Chondrocyte (in vitro differentiated cells): ENCODE measurements at regions not wholly inside any gene's neighbourhood (a gene's known extent, or its start where the extent isn't known, plus 50 kb on each side); places are given as distances from the start of the nearest gene placed in this dataset.

ENCODE experiments used
- DNase-seq: peaks from one replicate; pipeline ENCODE4 v3.0.0; 2021; ENCODE audit warnings: mixed read lengths, low spot score
- H3K27ac Mint-ChIP-seq: one replicate; pipeline ENCODE4 v1.8.0; 2021; ENCODE audit warnings: mild to moderate bottlenecking, moderate library complexity, mixed read lengths; ENCODE audit not compliant: unreplicated experiment
- H3K27me3 Mint-ChIP-seq: 2 replicates; pipeline ENCODE4 v1.8.0; 2021; ENCODE audit warnings: low read depth, mixed read lengths
- H3K36me3 Mint-ChIP-seq: 2 replicates; pipeline ENCODE4 v1.8.0; 2021; ENCODE audit warnings: low read depth, mixed read lengths
- H3K4me1 Mint-ChIP-seq: 2 replicates; pipeline ENCODE4 v1.8.0; 2021; ENCODE audit warnings: low read depth, mild to moderate bottlenecking, mixed read lengths
- H3K4me3 Mint-ChIP-seq: one replicate; pipeline ENCODE4 v1.8.0; 2021; ENCODE audit warnings: mild to moderate bottlenecking, moderate library complexity, mixed read lengths; ENCODE audit not compliant: unreplicated experiment
- H3K9me3 Mint-ChIP-seq: 2 replicates; pipeline ENCODE4 v1.8.0; 2021; ENCODE audit warnings: low read depth, mixed read lengths
- TF ChIP-seq, protein P1 (sequence below): fragments of 200-600 bp; sonication (generic); IDR thresholded peaks from 2 replicates; pipeline ENCODE4 v1.5.0; 2021; ENCODE audit warnings: antibody characterized with exemption, mild to moderate bottlenecking, moderate library complexity

DNA sequence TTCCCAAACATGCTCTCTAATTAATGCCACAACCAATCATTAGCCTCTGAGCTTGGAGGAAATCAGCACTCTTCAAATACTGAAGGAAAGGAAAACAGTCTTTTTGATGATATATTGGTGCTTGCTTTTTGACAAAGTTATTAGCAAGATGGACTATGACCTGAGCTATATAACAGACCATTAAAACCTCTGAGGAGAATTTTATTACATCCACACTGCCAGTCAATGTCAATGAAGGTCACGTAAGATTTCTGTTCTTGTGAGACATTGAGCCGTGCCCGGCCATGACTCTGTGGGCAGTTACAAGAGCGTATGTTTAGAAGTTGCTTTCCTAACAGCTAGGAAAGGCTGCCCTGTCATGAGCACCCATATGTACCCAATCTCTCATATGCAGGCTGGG, 659.0 kb downstream of the UTRN start:
- DNase-seq: no peak
- TF ChIP-seq, protein P1, sequence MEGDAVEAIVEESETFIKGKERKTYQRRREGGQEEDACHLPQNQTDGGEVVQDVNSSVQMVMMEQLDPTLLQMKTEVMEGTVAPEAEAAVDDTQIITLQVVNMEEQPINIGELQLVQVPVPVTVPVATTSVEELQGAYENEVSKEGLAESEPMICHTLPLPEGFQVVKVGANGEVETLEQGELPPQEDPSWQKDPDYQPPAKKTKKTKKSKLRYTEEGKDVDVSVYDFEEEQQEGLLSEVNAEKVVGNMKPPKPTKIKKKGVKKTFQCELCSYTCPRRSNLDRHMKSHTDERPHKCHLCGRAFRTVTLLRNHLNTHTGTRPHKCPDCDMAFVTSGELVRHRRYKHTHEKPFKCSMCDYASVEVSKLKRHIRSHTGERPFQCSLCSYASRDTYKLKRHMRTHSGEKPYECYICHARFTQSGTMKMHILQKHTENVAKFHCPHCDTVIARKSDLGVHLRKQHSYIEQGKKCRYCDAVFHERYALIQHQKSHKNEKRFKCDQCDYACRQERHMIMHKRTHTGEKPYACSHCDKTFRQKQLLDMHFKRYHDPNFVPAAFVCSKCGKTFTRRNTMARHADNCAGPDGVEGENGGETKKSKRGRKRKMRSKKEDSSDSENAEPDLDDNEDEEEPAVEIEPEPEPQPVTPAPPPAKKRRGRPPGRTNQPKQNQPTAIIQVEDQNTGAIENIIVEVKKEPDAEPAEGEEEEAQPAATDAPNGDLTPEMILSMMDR: no peak
- Mint-ChIP-seq H3K36me3 (no peaks in the 10 kb centered on the region), H3K27me3 (no peaks in the 10 kb centered on the region), H3K9me3 (no peaks in the 10 kb centered on the region), H3K27ac (no peak overlapping the region), H3K4me1 (no peaks in the 10 kb centered on the region), H3K4me3 (no peak overlapping the region)

DNA sequence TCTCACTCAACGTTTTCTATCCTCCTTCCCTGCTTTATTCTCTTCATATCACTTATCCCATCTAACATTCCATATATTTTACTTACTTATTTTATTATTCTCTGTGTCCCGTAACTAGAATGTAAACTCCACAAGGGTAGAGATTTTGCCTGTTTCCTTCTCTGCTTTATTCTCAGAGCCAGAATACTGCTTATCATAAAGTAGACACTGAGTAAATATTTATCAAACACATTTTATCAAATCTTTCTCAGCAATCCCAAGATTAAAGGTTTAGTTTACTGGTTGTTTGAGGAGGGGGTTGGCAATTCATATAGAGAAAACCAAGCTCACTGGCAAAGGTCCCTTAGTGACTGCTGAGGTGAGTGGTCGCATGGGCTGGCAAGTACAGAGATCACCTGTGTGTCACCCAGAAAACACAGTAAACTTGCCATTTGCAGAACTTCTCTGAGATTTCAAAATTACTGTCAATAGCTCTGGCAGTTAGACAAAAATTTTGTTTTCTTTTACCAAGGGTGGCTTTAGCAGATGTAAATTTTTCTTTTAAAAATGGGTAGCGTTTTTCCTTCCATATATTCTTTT, 662.4 kb downstream of the UTRN start:
- Mint-ChIP-seq H3K4me3 (no peak overlapping the region), H3K27me3 (no peaks in the 10 kb centered on the region)

DNA sequence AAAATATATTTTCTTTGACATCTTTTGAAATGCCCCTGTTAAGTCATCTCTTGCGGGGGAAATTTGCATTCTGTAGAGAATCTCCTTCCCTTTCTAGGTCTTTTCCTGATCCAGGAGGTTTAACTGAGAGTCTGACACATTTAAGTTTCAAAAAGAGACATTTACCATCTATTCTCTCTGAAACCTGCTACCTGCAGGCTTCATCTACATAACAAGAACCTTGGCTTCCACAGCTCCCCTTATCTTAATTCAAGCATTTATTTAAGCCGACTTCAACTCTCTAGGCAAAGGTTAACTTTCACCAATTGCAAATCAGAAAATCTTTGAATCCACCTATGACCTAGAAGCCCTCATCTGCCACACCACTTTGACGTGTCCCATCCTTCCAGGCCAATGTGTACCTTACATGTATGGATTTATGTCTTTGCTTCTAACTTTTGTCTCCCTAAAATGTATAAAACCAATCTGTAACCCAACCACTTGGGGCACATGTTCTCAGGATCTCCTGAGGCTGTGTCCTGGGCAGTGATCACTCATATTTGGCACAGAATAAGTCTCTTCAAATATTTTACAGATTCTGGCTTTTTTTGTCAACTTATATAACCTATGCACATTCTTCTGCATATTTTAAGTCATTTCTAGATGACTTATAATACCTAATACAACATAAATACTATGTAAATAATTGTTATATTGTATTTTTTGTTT, 666.7 kb downstream of the UTRN start:
- no peak overlapping the region for H3K4me3 Mint-ChIP-seq
- H3K36me3 Mint-ChIP-seq: no peaks in the 10 kb centered on the region
- H3K4me1 Mint-ChIP-seq: peaks cover 13% of the 10 kb centered on the region
- H3K27ac Mint-ChIP-seq: no peak overlapping the region
- no peaks in the 10 kb centered on the region for H3K27me3 Mint-ChIP-seq
- no peaks in the 10 kb centered on the region for H3K9me3 Mint-ChIP-seq
- TF ChIP-seq, protein P1: no peak
- DNase-seq: no peak

More for the DNA sequence above, 662.4 kb downstream of the UTRN start:
- Mint-ChIP-seq H3K27ac (no peak overlapping the region), H3K4me1 (no peaks in the 10 kb centered on the region), H3K36me3 (no peaks in the 10 kb centered on the region), H3K9me3 (no peaks in the 10 kb centered on the region)
- DNase-seq: no peak
- TF ChIP-seq, protein P1: no peak

DNA sequence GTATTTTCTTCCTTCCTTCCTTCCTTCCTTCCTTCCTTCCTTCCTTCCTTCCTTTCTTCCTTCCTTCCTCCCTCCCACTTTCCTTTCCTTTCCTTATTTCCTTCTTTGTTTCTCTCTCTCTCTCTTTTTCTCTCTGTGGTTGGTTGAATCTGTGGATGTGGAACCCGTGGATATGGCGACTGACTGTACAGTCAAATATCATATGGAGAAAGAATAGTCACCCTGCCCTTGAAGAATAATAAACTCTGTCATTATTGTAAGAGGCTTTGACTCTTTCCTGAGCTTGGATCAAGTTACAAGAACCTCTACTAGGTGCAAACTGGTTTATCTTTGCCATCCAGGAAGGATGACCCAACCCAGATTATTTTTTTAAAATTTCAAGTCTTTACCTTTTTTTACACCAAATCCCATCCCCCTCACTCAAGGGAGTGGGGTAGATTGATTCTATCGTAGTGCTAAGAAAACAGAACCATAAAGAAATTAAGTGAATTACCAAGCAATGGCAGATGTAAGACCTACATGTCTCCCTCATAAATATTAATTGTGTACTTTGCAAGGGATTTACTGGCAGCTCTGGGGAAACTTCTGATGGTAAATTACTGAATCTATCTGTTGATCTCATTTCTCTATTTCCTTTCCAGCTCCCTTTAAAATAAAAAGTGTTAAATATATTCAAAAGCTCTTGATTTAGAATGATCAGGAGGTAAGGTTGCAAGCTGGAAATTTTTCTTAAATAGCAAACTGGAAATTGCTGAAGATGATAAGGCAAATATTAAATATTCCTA, 667.5 kb downstream of the UTRN start:
- H3K4me1 Mint-ChIP-seq: peaks cover 13% of the 10 kb centered on the region
- H3K36me3 Mint-ChIP-seq: no peaks in the 10 kb centered on the region
- no peak overlapping the region for H3K27ac Mint-ChIP-seq
- no peaks in the 10 kb centered on the region for H3K27me3 Mint-ChIP-seq
- DNase-seq: no peak
- H3K4me3 Mint-ChIP-seq: no peak overlapping the region
- TF ChIP-seq, protein P1: no peak
- H3K9me3 Mint-ChIP-seq: no peaks in the 10 kb centered on the region

DNA sequence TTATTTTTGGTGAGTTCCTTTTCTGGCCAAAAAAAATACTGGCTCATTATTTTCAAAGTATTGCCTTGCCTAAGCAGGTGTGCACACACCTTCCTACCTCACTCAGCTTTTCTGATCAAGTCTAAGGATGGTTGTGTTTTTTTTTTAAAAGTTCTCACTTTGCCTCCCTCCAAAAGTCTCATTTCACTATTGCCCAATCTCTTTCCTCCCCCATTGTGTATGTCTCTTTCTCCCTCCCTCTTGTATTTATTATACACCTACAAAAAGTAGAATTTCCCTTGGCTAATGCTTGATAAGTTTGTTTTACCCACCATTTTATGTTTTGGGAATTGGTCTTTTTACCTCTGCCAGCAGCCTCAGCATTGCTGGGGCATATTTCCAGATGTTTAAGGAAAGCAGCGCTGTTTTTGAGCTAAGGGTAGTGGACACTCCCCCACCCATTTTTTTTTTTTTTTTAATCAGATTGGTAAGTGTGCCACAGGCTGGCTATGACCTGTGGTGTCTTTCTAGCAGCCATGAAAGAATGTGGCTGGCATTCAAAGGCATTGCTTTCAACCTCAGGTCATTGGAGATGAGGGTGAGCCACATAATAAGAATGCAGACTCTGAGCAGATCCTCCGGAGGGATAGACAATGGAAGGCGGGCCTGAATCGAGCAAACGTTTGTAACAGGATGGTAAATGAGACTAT, 668.6 kb downstream of the UTRN start:
- H3K27me3 Mint-ChIP-seq: no peaks in the 10 kb centered on the region
- H3K27ac Mint-ChIP-seq: no peak overlapping the region
- DNase-seq: no peak
- H3K9me3 Mint-ChIP-seq: no peaks in the 10 kb centered on the region
- TF ChIP-seq, protein P1: no peak
- no peak overlapping the region for H3K4me3 Mint-ChIP-seq
- no peaks in the 10 kb centered on the region for H3K36me3 Mint-ChIP-seq
- H3K4me1 Mint-ChIP-seq: peaks cover 13% of the 10 kb centered on the region
